Liver (tissue), 8 donors: ENCODE measurements at regions not wholly inside any gene's neighbourhood (a gene's known extent, or its start where the extent isn't known, plus 50 kb on each side); places are given as distances from the start of the nearest gene placed in this dataset.

Experiments
- DNase-seq: peaks from one replicate; pipeline ENCODE4 v3.0.0-alpha.2; 2017; ENCODE audit warnings: low spot score
- H3K27ac ChIP-seq, 2 donors: one replicate each; pipeline ENCODE4 v1.7.0; 2013; ENCODE audit warnings: inconsistent platforms in 2 of 2, low read length in 2 of 2, control low read depth in 1 of 2, low read depth in 1 of 2, mild to moderate bottlenecking in 1 of 2
- H3K27me3 ChIP-seq, 4 donors: one replicate each; pipeline versions ENCODE4 v1.6.1 to v1.7.0; 2013; ENCODE audit warnings: low read length in 3 of 4, inconsistent platforms in 1 of 4, mild to moderate bottlenecking in 1 of 4, moderate library complexity in 1 of 4; ENCODE audit not compliant: control insufficient read depth in 4 of 4, insufficient read depth in 4 of 4
- H3K36me3 ChIP-seq, 4 donors: one replicate each; pipeline versions ENCODE4 v1.6.1 to v1.7.0; 2013; ENCODE audit warnings: low read length in 3 of 4, mild to moderate bottlenecking in 3 of 4, low read depth in 1 of 4, moderate library complexity in 1 of 4; ENCODE audit not compliant: control insufficient read depth in 4 of 4, insufficient read depth in 3 of 4
- H3K4me1 ChIP-seq, 4 donors: one replicate each; pipeline versions ENCODE4 v1.6.1 to v1.7.0; 2013; ENCODE audit warnings: low read length in 3 of 4, mild to moderate bottlenecking in 3 of 4, moderate library complexity in 1 of 4; ENCODE audit not compliant: control insufficient read depth in 4 of 4, insufficient read depth in 4 of 4
- H3K4me3 ChIP-seq, 3 donors: one replicate each; pipeline versions ENCODE4 v1.6.1 to v1.7.0; 2013; ENCODE audit warnings: low read length in 3 of 3, control low read depth in 1 of 3, low read depth in 1 of 3, mild to moderate bottlenecking in 1 of 3
- H3K9ac ChIP-seq, 2 donors: one replicate each; pipeline ENCODE4 v1.7.0; 2013; ENCODE audit warnings: low read length in 2 of 2, mild to moderate bottlenecking in 2 of 2, moderate library complexity in 2 of 2, control low read depth in 1 of 2, low read depth in 1 of 2
- H3K9me3 ChIP-seq, 4 donors: one replicate each; pipeline versions ENCODE4 v1.6.1 to v1.7.0; 2013; ENCODE audit warnings: low read length in 3 of 4; ENCODE audit not compliant: control insufficient read depth in 4 of 4
- ATF3 ChIP-seq: IDR thresholded peaks from 2 replicates; pipeline ENCODE4 v1.6.1; 2016; ENCODE audit warnings: antibody characterized with exemption
- CTCF ChIP-seq: fragments of 150-350 bp; IDR thresholded peaks from 2 replicates; pipeline ENCODE4 v1.5.1; 2017; ENCODE audit warnings: improper control_type of control experiment, low read depth, low read length; ENCODE audit not compliant: missing input control
- EGR1 ChIP-seq, 2 donors: IDR thresholded peaks; 2 replicates each; pipeline ENCODE4 v1.6.1; 2016 to 2018; ENCODE audit warnings: antibody characterized with exemption in 2 of 2, low read depth in 2 of 2
- FOXA1 ChIP-seq: IDR thresholded peaks from 2 replicates; pipeline ENCODE4 v1.6.1; 2016; ENCODE audit warnings: antibody characterized with exemption
- FOXA2 ChIP-seq: IDR thresholded peaks from 2 replicates; pipeline ENCODE4 v1.6.1; 2016; ENCODE audit warnings: antibody characterized with exemption
- GABPA ChIP-seq, 2 donors: IDR thresholded peaks in 1 of 2; conservative IDR thresholded peaks in 1 of 2; 2 replicates each; pipeline ENCODE4 v1.6.1; 2016; ENCODE audit warnings: antibody characterized with exemption in 2 of 2, mild to moderate bottlenecking in 1 of 2, moderate library complexity in 1 of 2
- HNF4A ChIP-seq, 2 donors: conservative IDR thresholded peaks; 2 replicates each; pipeline ENCODE4 v1.6.1; 2016; ENCODE audit warnings: antibody characterized with exemption in 2 of 2, mild to moderate bottlenecking in 2 of 2
- HNF4G ChIP-seq: IDR thresholded peaks from 2 replicates; pipeline ENCODE4 v1.6.1; 2016; ENCODE audit warnings: antibody characterized with exemption
- JUND ChIP-seq, 2 donors: IDR thresholded peaks; 2 replicates each; pipeline ENCODE4 v1.6.1; 2016; ENCODE audit warnings: antibody characterized with exemption in 2 of 2
- MAX ChIP-seq: IDR thresholded peaks from 2 replicates; pipeline ENCODE4 v1.6.1; 2016; ENCODE audit warnings: antibody characterized with exemption
- NR2F2 ChIP-seq: IDR thresholded peaks from 2 replicates; pipeline ENCODE4 v1.6.1; 2016; ENCODE audit warnings: antibody characterized with exemption
- RAD21 ChIP-seq, 2 donors: IDR thresholded peaks; 2 replicates each; pipeline ENCODE4 v1.6.1; 2016; ENCODE audit warnings: antibody characterized with exemption in 2 of 2, mild to moderate bottlenecking in 2 of 2
- REST ChIP-seq: IDR thresholded peaks from 2 replicates; pipeline ENCODE4 v1.6.1; 2016; ENCODE audit warnings: antibody characterized with exemption, mild to moderate bottlenecking
- RXRA ChIP-seq, 2 donors: IDR thresholded peaks; 2 replicates each; pipeline ENCODE4 v1.6.1; 2017 to 2018; ENCODE audit warnings: antibody characterized with exemption in 2 of 2, mild to moderate bottlenecking in 1 of 2
- SP1 ChIP-seq: IDR thresholded peaks from 2 replicates; pipeline ENCODE4 v1.6.1; 2018; ENCODE audit warnings: antibody characterized with exemption, mild to moderate bottlenecking
- TAF1 ChIP-seq: conservative IDR thresholded peaks from 2 replicates; pipeline ENCODE4 v1.6.1; 2016; ENCODE audit warnings: antibody characterized with exemption, mild to moderate bottlenecking
- YY1 ChIP-seq: IDR thresholded peaks from 2 replicates; pipeline ENCODE4 v1.6.1; 2016; ENCODE audit warnings: antibody characterized with exemption, mild to moderate bottlenecking
- ZBTB33 ChIP-seq: IDR thresholded peaks from 2 replicates; pipeline ENCODE4 v1.6.1; 2016; ENCODE audit warnings: antibody characterized with exemption
- WGBS: extraction: QIAGEN DNeasy Blood & Tissue Kit; methylation state at CpG from one replicate; pipeline ENCODE4 v1.1.7; 2013; 5-methylcytosine and 5-hydroxymethylcytosine counted together
- donor health status: healthy.
- donor health status: healthy.
- donor health status: healthy.
- donor health status: healthy.
- donor health status: healthy.

GRCh38 chr14:38774162-38774561 is 328.9 kb downstream of the SEC23A start:
- Histone ChIP-seq H3K4me1 (no peaks in the 10 kb centered on the region), H3K27me3 (no peaks in the 10 kb centered on the region), H3K9ac (no peak overlapping the region), H3K27ac (no peak overlapping the region), H3K9me3 (no peaks in the 10 kb centered on the region), H3K36me3 (no peaks in the 10 kb centered on the region), H3K4me3 (no peak overlapping the region)
- TF ChIP-seq MAX, result no peak
- TF ChIP-seq CTCF, result no peak
- no peak for TF ChIP-seq REST
- no peak for TF ChIP-seq RXRA (IDR thresholded peaks at IDR 0.05)
- no peak for TF ChIP-seq JUND (IDR thresholded peaks at IDR 0.05)
- TF ChIP-seq YY1, result no peak
- no peak for TF ChIP-seq ZBTB33
- no peak for TF ChIP-seq ATF3
- no peak for TF ChIP-seq HNF4G
- TF ChIP-seq TAF1, result no peak
- TF ChIP-seq GABPA (IDR thresholded peaks at IDR 0.05 in 1 of 2, conservative IDR thresholded peaks at IDR 0.05 in 1 of 2), result no peak
- no peak for TF ChIP-seq EGR1 (IDR thresholded peaks at IDR 0.05; ENCODE audit: low read depth in 2 of 2)
- no peak for TF ChIP-seq RAD21 (IDR thresholded peaks at IDR 0.05)
- TF ChIP-seq HNF4A (conservative IDR thresholded peaks at IDR 0.05), result no peak
- TF ChIP-seq FOXA1, result no peak
- TF ChIP-seq SP1, result no peak
- no peak for TF ChIP-seq NR2F2
- no peak for TF ChIP-seq FOXA2
- DNase-seq, result no peak

- Histone ChIP-seq H3K9ac (no peak overlapping the region), H3K9me3 (no peaks in the 10 kb centered on the region), H3K27ac (no peak overlapping the region), H3K4me3 (no peak overlapping the region), H3K27me3 (no peaks in the 10 kb centered on the region), H3K36me3 (no peaks in the 10 kb centered on the region), H3K4me1 (no peaks in the 10 kb centered on the region)
- 73% methylated on average over 1 of the region's 1 CpG for WGBS
- no peak for DNase-seq
- no peak for TF ChIP-seq EGR1 (IDR thresholded peaks at IDR 0.05; ENCODE audit: low read depth in 2 of 2)
- no peak for TF ChIP-seq ATF3
- no peak for TF ChIP-seq NR2F2
- no peak for TF ChIP-seq GABPA (IDR thresholded peaks at IDR 0.05 in 1 of 2, conservative IDR thresholded peaks at IDR 0.05 in 1 of 2)
- TF ChIP-seq RAD21 (IDR thresholded peaks at IDR 0.05), result no peak
- TF ChIP-seq JUND (IDR thresholded peaks at IDR 0.05), result no peak
- TF ChIP-seq YY1, result no peak
- no peak for TF ChIP-seq ZBTB33
- no peak for TF ChIP-seq REST
- TF ChIP-seq MAX, result no peak
Measured at GRCh38 chr14:38770251-38770650, 332.8 kb downstream of the SEC23A start.
